ENCODE measurements at regions not wholly inside any gene's neighbourhood (a gene's known extent, or its start where the extent isn't known, plus 50 kb on each side); places are given as distances from the start of the nearest gene placed in this dataset.

DNA sequence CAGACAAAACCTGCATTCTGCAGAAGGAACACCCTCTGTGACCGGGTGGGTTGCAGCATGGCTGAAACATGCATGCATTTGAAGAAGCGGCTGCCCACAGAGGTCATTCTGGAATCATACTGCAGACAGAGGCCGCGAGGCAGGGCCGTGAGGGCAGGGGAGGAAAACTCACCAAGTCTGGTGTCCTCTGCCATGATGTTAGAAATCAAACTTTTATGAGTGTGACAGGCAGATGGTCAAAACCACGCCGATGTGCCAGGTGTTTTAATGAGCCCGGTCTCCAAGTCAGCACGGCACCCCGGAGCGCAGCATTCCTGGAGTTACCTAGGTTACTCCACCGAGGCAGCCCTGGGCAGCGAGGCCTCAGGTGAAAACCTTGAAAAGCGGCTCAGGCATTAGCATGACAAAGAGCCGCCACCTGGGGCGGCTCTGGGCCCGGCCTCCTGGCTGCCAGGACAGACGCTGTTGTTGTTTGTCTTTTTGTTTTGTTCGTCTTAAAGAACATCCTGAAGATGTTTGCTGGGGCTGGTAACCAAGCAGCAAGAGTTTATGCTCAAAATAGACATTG is 255.6 kb downstream of the ERMARD start:
- TF ChIP-seq, protein P1, sequence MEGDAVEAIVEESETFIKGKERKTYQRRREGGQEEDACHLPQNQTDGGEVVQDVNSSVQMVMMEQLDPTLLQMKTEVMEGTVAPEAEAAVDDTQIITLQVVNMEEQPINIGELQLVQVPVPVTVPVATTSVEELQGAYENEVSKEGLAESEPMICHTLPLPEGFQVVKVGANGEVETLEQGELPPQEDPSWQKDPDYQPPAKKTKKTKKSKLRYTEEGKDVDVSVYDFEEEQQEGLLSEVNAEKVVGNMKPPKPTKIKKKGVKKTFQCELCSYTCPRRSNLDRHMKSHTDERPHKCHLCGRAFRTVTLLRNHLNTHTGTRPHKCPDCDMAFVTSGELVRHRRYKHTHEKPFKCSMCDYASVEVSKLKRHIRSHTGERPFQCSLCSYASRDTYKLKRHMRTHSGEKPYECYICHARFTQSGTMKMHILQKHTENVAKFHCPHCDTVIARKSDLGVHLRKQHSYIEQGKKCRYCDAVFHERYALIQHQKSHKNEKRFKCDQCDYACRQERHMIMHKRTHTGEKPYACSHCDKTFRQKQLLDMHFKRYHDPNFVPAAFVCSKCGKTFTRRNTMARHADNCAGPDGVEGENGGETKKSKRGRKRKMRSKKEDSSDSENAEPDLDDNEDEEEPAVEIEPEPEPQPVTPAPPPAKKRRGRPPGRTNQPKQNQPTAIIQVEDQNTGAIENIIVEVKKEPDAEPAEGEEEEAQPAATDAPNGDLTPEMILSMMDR (IDR thresholded peaks at IDR 0.05; ENCODE audit: low read depth, low read length, poor library complexity, severe bottlenecking): no peak
- TF ChIP-seq EZH2phosphoT487 (IDR thresholded peaks at IDR 0.05; ENCODE audit: borderline replicate concordance, low read length): no peak
